Glomerular endothelial cell (primary cell): ENCODE measurements at regions not wholly inside any gene's neighbourhood (a gene's known extent, or its start where the extent isn't known, plus 50 kb on each side); places are given as distances from the start of the nearest gene placed in this dataset.

ENCODE experiments used
- DNase-seq: peaks from one replicate; pipeline ENCODE4 v3.0.0-alpha.2; 2011; ENCODE audit warnings: low read depth, low spot score; ENCODE audit errors: extremely low read depth

DNA sequence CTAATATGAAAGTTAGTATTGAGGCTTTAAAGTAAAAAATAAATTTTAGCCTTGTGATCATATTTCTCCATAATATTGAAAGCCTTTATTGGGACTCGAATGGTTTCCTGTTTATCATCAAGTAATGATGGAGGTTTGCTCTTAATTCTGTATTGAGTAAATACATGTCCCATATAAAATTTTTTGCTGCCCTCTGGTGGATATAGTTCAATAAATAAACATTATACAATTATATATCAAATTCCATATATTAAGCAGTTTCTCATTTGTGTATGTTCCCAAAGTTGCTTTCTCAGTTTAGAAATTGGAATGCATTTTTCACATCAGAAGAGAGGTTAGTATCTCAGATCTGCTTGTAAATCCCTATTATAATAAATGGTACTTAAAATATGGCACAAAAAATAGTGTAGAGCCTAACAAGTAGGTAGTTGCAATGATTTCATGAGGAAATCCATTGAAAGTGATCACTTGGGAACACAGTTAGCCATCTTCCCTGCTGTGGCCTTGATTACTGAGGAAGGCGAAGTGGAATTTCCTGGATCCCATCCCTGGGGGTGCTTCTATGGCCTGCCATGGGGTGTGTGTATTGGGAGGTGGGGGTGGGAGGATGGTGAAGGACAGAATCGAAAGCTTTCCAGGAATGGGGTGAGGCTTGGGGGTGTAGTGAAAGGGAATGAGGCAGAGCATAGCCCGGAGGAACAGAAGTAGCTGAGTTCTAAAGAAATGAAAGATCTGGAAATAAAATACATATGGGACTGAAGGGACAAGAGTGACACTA lies 84.1 kb upstream of the C21orf91 start:
- DNase-seq = peak; percentile 2

DNA sequence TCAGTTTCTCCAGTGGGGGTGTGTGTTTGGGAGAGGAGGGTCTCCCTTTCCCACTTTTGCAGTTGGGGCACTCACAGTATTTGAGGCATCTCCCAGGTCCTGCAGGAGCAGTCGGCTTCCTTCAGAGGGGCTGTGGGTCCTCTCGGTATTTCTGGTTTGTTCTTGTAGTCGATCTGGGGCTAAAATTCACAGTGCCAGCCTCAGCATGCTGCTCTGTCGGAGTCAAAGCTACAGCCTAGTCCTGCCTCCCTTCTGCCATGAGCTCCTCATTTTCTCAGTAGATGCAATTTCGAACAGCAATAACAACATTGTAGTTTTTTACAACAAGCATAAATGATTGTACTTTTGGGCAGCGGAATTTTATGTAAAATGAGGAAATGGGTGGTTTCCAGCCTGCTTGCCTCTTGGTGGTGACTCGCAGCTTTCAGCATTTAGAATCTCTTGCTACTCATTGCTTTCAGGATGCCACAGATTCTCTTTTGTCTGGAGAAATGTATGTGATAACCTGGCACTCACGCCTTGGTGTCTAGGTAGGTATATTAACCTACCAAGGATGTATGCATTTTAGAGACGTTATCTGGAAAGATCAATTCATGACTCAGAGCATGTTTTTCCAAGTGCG lies 82.4 kb upstream of the C21orf91 start:
- no peak for DNase-seq

DNA sequence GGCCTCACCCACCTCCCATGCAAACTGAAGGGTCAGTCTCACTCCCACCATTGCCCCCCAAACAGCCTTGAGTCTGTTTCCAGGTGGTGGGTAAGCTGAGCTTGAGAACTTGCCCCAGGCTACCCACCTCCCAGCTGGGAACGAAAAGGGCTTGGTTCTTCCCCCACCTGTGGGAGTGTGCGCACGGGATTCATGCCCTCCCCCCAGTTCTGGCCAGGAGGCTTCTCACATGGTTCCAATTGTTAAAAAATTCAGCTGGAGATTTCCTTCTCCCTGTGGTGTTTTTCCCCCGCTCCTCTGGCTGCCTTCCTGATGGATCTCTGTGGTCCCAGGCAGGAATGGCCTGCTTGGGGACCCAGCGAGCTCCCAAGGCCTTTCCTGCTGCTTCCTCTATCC lies 81.8 kb upstream of the C21orf91 start:
- DNase-seq = no peak

DNA sequence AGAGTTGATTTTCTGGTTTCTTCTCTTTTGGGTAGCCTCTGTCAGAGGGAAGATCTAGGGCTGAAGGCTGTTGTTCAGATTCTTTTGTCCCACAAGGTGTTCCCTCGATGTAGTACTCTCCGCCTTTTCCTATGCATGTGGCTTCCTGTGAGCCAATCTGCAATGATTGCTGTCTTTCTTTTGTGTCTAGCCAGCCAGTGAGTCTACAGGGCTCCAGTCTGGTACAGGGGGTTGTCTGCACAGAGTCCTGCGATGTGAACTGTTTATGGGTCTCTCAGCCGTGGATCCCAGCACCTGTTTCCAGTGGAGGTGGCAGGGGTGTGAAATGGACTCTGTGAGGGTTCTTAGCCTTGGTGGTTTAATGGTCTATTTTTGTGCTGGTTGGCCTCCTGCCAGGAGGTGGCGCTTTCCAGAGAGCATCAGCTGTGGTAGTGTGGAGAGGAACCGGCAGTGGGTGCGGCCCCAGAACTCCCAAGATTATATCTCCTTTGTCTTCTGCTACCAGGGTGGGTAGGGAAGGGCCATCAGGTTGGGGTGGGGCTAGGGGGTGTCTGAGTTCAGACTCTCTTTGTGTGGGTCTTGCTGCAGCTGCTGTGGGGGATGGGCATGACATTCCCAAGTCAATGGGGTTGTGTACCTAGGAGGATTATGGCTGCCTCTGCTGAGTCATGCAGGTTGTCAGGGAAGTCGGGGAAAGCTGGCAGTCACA lies 81.3 kb upstream of the C21orf91 start:
- DNase-seq = no peak

DNA sequence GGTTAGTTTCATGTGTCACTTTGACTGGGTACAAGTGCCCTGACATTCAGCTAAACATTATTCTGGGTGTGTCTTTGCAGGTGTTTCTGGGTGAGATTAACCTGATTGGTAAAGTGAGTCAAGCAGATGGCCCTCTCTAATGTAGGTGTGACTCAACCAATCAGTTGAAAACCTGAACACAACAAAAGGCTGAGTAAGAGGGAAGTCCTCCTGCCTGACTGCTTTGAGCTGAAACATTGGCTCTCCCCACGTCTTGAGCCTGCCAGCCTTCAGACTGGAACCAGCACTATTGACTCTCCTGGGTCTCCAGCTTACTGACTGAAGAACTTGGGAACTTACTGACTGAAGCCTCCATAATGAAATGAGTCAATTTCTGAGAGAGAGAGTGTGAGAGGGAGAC lies 70.0 kb upstream of the C21orf91 start:
- DNase-seq = no peak

DNA sequence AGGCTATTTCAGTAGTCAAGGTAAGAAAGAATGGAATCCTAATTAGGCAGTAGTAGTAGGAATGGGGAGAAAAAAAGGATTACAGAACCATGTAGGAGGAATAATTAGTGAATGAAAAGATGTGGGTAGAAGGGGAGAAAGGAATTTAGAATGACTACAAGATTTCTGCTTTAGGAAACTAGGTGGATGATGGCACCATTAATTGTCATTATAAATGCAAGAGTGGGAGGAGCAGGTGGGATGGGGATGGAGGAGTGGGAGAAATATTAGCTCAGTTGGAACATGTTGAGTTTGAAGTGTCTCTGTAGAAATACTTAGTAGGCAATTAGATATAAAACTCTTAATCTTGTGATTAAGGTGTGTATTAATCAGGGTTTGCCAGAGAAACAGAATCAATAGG lies 50.0 kb upstream of the C21orf91 start:
- no peak for DNase-seq
